SK-N-SH (cell line): ENCODE measurements at regions not wholly inside any gene's neighbourhood (a gene's known extent, or its start where the extent isn't known, plus 50 kb on each side); places are given as distances from the start of the nearest gene placed in this dataset.
"Not testable (repeated sequence)": the region's sequence is repeated elsewhere in the genome, so short reads cannot be mapped to it uniquely, and the experiment has no call there.

ENCODE experiments used
- CTCF ChIA-PET: fragments of 300-600, 350-600 bp; formaldehyde crosslinking; extraction: SDS; loops from one replicate; lab custom pipeline; 2021; lab: Yijun Ruan, JAX
- POLR2A ChIA-PET: fragments of 350-600 bp; sonication (Branson Sonifier 250); formaldehyde crosslinking; extraction: SDS; loops from one replicate; lab custom pipeline; 2020; ENCODE audit warnings: antibody characterized with exemption, inconsistent platforms; lab: Yijun Ruan, JAX
- DNase-seq: peaks from one replicate; pipeline ENCODE4 v3.0.0; 2012
- H2AFZ ChIP-seq: fragments of 200-600 bp; sonication (generic); 2 replicates; pipeline ENCODE4 v1.8.1; 2016; ENCODE audit warnings: antibody characterized with exemption, mild to moderate bottlenecking, low read depth
- H3F3A ChIP-seq: fragments of 200-600 bp; sonication (generic); replicated peaks from 2 replicates; pipeline ENCODE3; 2016; ENCODE audit warnings: antibody characterized with exemption, mild to moderate bottlenecking; ENCODE audit not compliant: insufficient read depth
- H3K27ac ChIP-seq, 2 experiments: fragments of 200-500 bp in 1 of 2; fragments of 200-600 bp in 1 of 2; sonication (Bioruptor generic) in 1 of 2; sonication (generic), shearing (Covaris generic) in 1 of 2; 2 replicates each; pipeline versions ENCODE4 v1.5.1 to v1.6.1; 2014 to 2016; ENCODE audit warnings: low read depth in 2 of 2, inconsistent platforms in 1 of 2, low read length in 1 of 2, mild to moderate bottlenecking in 1 of 2, mixed read lengths in 1 of 2
- H3K27me3 ChIP-seq: fragments of 200-600 bp; sonication (generic), shearing (Covaris generic); 2 replicates; pipeline ENCODE4 v1.6.1; 2016; ENCODE audit warnings: mixed run types; ENCODE audit not compliant: insufficient read depth
- H3K36me3 ChIP-seq, 2 experiments: fragments of 200-500 bp in 1 of 2; fragments of 200-600 bp in 1 of 2; sonication (Bioruptor generic) in 1 of 2; sonication (generic) in 1 of 2; replicated peaks in 1 of 2; 2 replicates each; pipeline versions ENCODE3 to v1.5.1; 2014 to 2016; ENCODE audit warnings: low read length in 1 of 2, mild to moderate bottlenecking in 1 of 2; ENCODE audit not compliant: insufficient read depth in 2 of 2, control insufficient read depth in 1 of 2
- H3K4me1 ChIP-seq, 2 experiments: fragments of 200-500 bp in 1 of 2; fragments of 200-600 bp in 1 of 2; sonication (Bioruptor generic) in 1 of 2; sonication (generic), shearing (Covaris generic) in 1 of 2; 2 replicates each; pipeline versions ENCODE4 v1.5.1 to v1.6.1; 2014 to 2016; ENCODE audit warnings: low read depth in 1 of 2, low read length in 1 of 2, mixed run types in 1 of 2; ENCODE audit not compliant: insufficient read depth in 2 of 2, control insufficient read depth in 1 of 2
- H3K4me2 ChIP-seq: fragments of 200-600 bp; sonication (generic), shearing (Covaris generic); 2 replicates; pipeline ENCODE4 v1.6.1; 2017; ENCODE audit warnings: mixed run types
- H3K4me3 ChIP-seq, 2 experiments: fragments of 200-500 bp in 1 of 2; fragments of 200-600 bp in 1 of 2; sonication (Bioruptor generic) in 1 of 2; sonication (generic), shearing (Covaris generic) in 1 of 2; 2 replicates each; pipeline versions ENCODE4 v1.5.1 to v1.8.1; 2014 to 2016; ENCODE audit warnings: low read depth in 2 of 2, inconsistent platforms in 1 of 2, low read length in 1 of 2, mild to moderate bottlenecking in 1 of 2, mixed read lengths in 1 of 2, moderate library complexity in 1 of 2
- H3K79me2 ChIP-seq: fragments of 200-600 bp; sonication (generic); 2 replicates; pipeline ENCODE4 v1.8.1; 2017; ENCODE audit warnings: mild to moderate bottlenecking; ENCODE audit not compliant: insufficient read depth
- H3K9ac ChIP-seq: fragments of 200-600 bp; sonication (generic); 2 replicates; pipeline ENCODE4 v1.6.1; 2017; ENCODE audit warnings: mixed run types
- H3K9me2 ChIP-seq: fragments of 200-600 bp; sonication (generic); 2 replicates; pipeline ENCODE4 v1.6.1; 2017; ENCODE audit warnings: mixed run types
- H3K9me3 ChIP-seq: fragments of 200-600 bp; sonication (generic); 2 replicates; pipeline ENCODE4 v1.6.1; 2017; ENCODE audit warnings: mixed run types, mild to moderate bottlenecking, moderate library complexity
- H4K20me1 ChIP-seq: fragments of 200-600 bp; sonication (generic); 2 replicates; pipeline ENCODE4 v1.6.1; 2017; ENCODE audit warnings: mild to moderate bottlenecking, mixed run types; ENCODE audit not compliant: insufficient read depth
- ELF1 ChIP-seq: IDR thresholded peaks from 2 replicates; pipeline ENCODE4 v1.4.0; 2012
- EP300 ChIP-seq, 2 experiments: IDR thresholded peaks; 2 replicates each; pipeline versions ENCODE4 v1.4.0 to v1.6.1; 2012; ENCODE audit warnings: borderline replicate concordance in 1 of 2, low read depth in 1 of 2, low read length in 1 of 2
- FOXJ3 ChIP-seq: sonication (generic); formaldehyde crosslinking; IDR thresholded peaks from 2 replicates; pipeline ENCODE4 v1.5.1; 2020; ENCODE audit warnings: mild to moderate bottlenecking, missing genetic modification reagents
- IRF3 ChIP-seq: fragments of 150-350 bp; IDR thresholded peaks from 2 replicates; pipeline ENCODE4 v1.6.1; 2016; ENCODE audit warnings: mild to moderate bottlenecking, low read depth, low read length
- MXI1 ChIP-seq: IDR thresholded peaks from 2 replicates; pipeline ENCODE4 v1.6.1; 2012; ENCODE audit warnings: mild to moderate bottlenecking, low read depth, low read length, improper control_type of control experiment
- PBX3 ChIP-seq: IDR thresholded peaks from 2 replicates; pipeline ENCODE4; 2012
- RXRA ChIP-seq: IDR thresholded peaks from 2 replicates; pipeline ENCODE4 v1.4.0; 2012; ENCODE audit warnings: low read depth, mild to moderate bottlenecking, borderline replicate concordance
- SIN3A ChIP-seq: IDR thresholded peaks from 2 replicates; pipeline ENCODE4 v1.6.1; 2012; ENCODE audit warnings: low read depth, mild to moderate bottlenecking, low read length, moderate library complexity, borderline replicate concordance
- SMC3 ChIP-seq: IDR thresholded peaks from 2 replicates; pipeline ENCODE4 v1.6.1; 2012; ENCODE audit warnings: low read depth, low read length, improper control_type of control experiment
- TAF1 ChIP-seq: IDR thresholded peaks from 2 replicates; pipeline ENCODE4 v1.6.1; 2012; ENCODE audit warnings: low read depth, mild to moderate bottlenecking, low read length, moderate library complexity, borderline replicate concordance
- TCF12 ChIP-seq: IDR thresholded peaks from 2 replicates; pipeline ENCODE4 v1.4.0; 2012
- TEAD4 ChIP-seq: IDR thresholded peaks from 2 replicates; pipeline ENCODE4 v1.4.0; 2012; ENCODE audit warnings: mild to moderate bottlenecking, borderline replicate concordance; ENCODE audit not compliant: insufficient read depth
- WGBS: methylation state at CpG from one replicate; pipeline ENCODE4 v1.1.6; 2017; ENCODE audit warnings: low lambda C conversion rate; 5-methylcytosine and 5-hydroxymethylcytosine counted together
- TF ChIP-seq, protein P1 (sequence below): IDR thresholded peaks from 2 replicates; pipeline ENCODE4 v1.4.0; 2012; ENCODE audit warnings: low read depth, borderline replicate concordance

GRCh38 chr3:87949189-87949878, 109.5 kb downstream of the CGGBP1 start (continued):
- TF ChIP-seq, protein P1, sequence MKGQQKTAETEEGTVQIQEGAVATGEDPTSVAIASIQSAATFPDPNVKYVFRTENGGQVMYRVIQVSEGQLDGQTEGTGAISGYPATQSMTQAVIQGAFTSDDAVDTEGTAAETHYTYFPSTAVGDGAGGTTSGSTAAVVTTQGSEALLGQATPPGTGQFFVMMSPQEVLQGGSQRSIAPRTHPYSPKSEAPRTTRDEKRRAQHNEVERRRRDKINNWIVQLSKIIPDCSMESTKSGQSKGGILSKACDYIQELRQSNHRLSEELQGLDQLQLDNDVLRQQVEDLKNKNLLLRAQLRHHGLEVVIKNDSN, result no peak
- TF ChIP-seq IRF3, result no peak
- no peak for TF ChIP-seq FOXJ3 (CRISPR knock-in tag)
- TF ChIP-seq SIN3A, result no peak
- TF ChIP-seq TCF12, result no peak
- no peak for TF ChIP-seq SMC3
- no peak for TF ChIP-seq MXI1
- TF ChIP-seq ELF1, result no peak
- no peak for TF ChIP-seq RXRA
- no peak for TF ChIP-seq TEAD4
- no peak for TF ChIP-seq PBX3
- TF ChIP-seq EP300 (IDR thresholded peaks at IDR 0.05; ENCODE audit: borderline replicate concordance in 1 of 2, low read depth in 1 of 2, low read length in 1 of 2), result no peak
- no peak for TF ChIP-seq TAF1

- H3K4me3 ChIP-seq, H3K9me3 ChIP-seq, H3K9ac ChIP-seq, H3K4me2 ChIP-seq, H4K20me1 ChIP-seq, CTCF ChIA-PET, H3F3A ChIP-seq, POLR2A ChIA-PET, H3K27ac ChIP-seq, DNase-seq, H3K36me3 ChIP-seq, H3K27me3 ChIP-seq, H3K79me2 ChIP-seq, H3K4me1 ChIP-seq, H3K9me2 ChIP-seq: not testable (repeated sequence)
- 0 out of 2 replicates have a peak overlapping the region, but pooled peaks have one; percentile 29 for H2AFZ ChIP-seq
- WGBS, result 48% methylated on average over 20 of the region's 20 CpGs
These were observed 112.8 kb downstream of the CGGBP1 start for GRCh38 chr3:87946007-87946406.

- H3K9me3 ChIP-seq, H3K4me1 ChIP-seq, H3K9ac ChIP-seq, H3K4me3 ChIP-seq, H3K27me3 ChIP-seq, CTCF ChIA-PET, H3F3A ChIP-seq, H4K20me1 ChIP-seq, H3K36me3 ChIP-seq, DNase-seq, H3K79me2 ChIP-seq, H2AFZ ChIP-seq, H3K9me2 ChIP-seq, H3K27ac ChIP-seq, POLR2A ChIA-PET, H3K4me2 ChIP-seq: not testable (repeated sequence)
- 19% methylated on average over 3 of the region's 8 CpGs for WGBS
These were observed 116.5 kb downstream of the CGGBP1 start for GRCh38 chr3:87942256-87942655.
